GM03348 (cell line): ENCODE measurements at regions not wholly inside any gene's neighbourhood (a gene's known extent, or its start where the extent isn't known, plus 50 kb on each side); places are given as distances from the start of the nearest gene placed in this dataset.
A peak's percentile ranks its signal among the peaks of the same experiment; 100 is the strongest.

ENCODE experiments used
- DNase-seq: peaks from one replicate; pipeline ENCODE4 v3.0.0; 2012; ENCODE audit warnings: low spot score

DNA sequence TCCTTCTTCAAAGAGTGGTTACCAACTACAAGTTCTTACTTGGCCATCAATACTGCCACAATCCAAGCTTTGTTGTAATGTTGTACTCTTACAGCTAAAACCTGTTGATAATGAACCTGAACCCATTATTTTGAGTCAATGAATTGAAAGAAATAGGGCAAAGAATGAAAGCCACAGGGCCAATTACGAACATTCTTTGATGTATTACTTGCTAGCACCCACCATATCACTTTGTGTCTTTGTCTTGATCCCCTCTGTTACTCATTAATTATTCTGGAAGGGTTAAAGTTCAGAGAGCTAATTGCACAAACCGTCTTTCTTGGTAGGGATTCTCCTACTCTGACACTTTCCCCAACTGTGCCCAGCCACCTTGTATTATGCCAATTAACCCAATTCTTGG is 53.2 kb upstream of the TFEC start:
- no peak for DNase-seq

DNA sequence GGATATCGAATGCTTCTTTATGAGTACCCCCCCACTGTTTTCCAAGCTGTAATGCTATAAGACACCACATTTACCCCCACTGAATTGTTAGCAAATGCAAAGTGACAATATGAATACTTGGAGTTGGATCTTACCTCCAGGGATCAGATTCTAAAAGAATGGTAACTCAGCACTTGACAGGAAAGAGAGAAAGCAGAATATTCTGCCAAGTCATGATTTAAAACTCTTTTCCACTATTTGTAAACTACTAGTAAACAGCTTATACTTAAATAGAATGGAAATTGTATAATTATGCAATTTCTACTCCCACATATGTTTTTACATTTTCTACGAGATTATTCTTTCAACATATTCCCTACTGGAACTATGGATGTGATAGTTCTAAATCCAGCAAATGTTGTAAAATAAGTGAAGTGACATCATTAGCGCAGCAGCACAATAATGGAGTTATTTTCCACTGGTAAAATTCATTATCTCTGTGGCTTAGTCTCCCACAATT is 56.0 kb upstream of the TFEC start:
- DNase-seq: no peak

DNA sequence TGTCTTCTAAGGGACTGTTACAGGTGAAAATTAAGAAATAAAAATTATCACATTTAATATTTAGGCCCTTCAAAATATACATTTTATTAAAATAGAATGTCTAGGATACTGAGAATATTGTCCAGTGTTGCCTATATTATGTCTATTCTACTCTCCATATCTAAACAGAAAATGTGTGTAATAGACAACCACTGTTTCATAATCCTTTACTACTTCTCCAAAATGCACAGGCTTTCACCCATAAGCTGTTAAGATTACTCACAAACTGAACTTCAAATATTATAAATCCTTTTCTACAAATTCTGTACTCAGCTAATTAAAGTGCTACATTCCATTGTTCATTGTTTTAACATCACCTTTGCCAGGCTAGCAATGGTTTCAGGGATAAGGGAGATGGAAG is 56.7 kb upstream of the TFEC start:
- DNase-seq: no peak

DNA sequence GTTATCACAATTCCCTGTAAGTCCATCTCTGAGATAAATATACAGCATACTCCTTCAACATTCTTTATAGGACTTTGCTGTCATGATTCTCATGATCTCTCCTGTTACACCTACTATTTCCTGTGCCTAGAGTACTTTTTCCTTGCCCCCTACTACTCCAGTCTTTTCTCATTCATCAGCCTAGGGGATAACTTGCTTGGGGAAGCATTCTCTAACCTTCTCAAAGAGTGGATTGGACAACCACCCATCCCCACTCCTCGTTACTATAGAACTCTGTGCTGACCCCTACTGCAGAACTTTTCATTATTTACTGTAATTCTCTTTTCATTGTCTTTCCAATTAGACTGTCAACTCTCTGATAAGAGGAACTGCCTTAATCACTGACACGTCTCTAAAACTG is 57.4 kb upstream of the TFEC start:
- no peak for DNase-seq

DNA sequence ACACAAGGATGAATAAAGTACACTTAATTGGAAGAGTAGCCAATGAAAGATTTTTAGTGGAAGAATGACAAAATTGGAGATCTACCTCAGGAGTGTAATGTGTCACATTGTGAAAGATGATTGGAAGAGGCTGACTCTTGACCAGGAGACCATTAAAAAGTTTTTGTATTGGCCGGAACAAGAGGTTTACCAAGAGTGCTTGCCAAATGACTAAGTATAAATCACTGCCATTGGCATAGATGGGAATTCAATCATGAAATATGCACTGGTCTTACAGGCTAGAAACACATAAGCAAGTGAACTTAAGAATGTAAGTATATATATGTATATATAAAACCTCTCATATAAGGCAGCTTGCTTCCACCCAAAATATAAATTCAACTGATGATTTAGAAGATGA is 58.7 kb upstream of the TFEC start:
- no peak for DNase-seq

DNA sequence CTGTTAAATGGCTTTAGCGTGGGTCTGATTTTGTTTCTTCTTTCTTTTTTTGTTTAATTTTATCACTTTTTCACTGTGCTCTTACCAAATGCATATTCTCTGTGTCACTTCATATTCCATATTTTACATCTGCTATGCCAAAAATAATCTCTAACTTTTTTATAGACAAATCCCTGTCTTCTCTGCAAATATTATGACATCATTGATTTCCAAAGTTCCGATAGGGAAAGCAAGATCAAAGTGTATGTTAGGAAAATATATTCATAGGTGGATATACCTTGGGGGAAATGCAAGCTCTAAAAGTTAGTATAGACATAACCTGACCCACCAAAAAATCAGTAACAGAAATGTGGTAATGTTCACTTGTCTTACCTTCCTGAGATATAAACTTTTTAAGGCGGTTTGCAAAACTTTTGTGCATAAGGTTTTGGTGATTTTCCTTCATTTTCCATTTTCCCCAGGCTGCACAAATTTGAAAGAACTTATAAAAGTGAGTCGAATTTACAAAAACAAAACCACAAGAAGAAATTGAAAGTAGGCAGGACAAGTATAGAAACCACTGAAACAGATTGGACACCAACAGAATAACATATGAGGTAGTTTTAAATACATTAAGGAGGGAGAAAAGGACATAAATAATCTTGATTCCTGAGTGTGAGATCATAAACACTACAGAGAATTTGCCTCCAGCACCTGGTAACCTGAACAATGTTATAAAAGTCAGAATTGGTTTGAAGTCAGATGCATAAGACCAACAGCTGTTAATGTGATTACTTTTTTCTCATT is 63.1 kb upstream of the TFEC start:
- DNase-seq: no peak

DNA sequence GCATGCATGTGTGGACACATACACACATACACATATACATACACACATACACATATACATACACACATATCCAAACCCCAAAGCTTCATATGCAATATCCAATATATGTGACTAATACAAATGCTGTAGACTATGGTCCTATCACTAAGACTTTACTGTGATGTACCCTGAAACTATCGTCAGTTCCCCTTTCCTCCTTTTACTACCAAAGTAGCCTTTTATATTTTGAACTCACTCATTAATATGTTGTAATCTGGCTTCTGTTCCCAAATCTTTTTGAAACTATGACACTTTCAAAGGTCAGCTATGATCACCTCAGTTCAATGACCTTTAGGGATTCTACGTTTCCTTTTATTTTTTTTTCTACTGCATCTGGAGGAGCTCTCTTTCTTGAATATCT is 64.8 kb upstream of the TFEC start:
- DNase-seq: no peak

DNA sequence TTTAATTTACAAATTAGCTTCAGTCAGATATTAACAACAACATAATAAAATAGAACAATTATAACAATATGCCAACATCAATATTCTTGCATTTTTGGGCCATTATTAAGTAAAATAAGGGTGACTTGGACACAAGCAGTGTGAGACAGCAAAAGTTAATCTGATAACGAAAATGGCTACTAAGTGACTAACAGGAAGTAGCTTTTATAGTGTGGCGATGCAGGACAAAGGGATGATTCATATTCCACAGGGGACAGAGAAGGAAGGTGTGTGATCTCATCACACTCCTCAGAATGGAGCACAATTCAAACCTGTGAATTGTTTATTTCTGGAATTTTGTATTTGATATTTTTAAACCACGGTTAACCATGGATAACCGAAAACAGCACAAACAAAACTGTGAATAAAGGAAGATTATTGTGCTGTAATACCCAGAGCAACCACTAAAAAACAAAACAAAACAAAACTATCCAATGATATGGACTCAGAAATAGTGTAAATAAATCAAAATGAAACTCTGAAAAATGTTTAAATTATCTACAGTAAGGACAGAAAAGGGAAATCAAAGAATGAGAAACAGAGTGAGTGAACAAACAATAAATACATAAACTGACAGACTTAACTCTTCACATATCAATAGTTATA is 66.9 kb upstream of the TFEC start:
- DNase-seq: peak; percentile 54

DNA sequence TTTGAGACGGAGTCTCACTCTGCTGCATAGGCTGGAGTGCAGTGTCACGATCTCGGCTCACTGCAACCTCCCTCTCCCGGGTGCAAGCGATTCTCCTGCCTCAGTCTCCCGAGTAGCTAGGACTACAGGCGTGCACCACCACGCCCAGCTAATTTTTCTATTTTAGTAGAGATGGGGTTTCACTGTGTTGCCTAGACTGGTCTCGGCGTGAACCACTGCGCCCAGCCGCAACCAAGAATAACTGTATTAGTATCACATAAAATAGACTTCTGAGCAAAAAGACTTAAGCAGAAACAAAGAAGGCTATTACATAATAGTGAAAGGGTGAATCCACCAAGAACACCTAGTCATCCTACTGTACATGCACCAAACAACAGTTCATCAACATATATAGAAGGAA is 67.6 kb upstream of the TFEC start:
- no peak for DNase-seq

DNA sequence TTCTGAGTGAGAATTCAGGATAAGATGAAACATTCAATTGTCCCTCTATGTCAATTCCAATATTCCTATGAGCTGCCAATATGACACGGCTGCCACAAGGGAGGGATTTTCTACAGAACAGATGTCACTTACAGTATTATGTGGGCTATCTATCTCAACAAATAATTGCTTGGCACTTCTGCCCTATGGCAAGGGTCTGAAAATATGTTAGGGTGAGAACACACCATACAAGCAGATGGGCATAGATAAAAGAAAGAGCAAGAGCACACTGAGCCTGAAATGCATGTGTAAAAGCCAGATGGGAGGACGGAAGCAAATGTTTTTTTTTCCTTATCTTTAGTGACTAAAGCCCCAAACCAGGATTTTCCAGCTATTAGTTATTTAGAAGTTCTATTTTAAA is 70.1 kb upstream of the TFEC start:
- DNase-seq: no peak

DNA sequence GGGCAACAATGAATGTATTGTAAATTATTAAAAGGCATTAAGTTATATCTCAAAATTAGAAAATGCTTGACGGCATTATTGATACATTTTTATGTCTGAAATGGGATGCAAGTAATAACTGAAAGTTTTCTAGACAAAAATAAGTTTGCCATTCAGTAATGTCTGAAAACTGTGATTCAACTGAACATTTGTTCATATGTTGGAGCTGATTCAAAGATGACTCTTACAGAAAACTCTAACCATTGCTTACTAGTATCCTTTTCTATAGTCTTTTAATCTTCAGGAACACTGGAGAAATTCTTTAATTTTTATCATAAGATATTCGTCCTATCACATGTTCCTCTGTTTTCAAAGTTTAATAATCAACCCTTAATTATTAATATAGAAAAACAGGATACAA is 71.1 kb upstream of the TFEC start:
- DNase-seq: peak; percentile 27

DNA sequence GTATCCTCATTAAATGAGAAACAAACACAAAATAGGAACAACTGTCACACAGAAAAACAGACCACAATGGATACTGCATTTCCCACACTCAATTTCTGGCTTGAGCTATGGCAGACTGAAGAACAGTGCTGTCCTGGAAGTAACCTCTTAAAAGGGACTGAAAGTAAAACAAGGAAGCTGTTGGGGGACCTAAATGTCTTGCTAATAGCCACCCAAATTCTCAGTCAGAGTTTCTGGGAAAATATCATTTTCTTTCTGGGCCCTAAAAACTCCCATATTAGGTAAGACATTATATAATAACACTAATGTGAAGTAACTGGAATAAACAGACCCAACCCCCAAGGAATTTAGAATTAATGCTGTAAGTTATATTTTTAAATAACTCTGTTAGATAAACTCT is 80.9 kb upstream of the TFEC start:
- DNase-seq: no peak

DNA sequence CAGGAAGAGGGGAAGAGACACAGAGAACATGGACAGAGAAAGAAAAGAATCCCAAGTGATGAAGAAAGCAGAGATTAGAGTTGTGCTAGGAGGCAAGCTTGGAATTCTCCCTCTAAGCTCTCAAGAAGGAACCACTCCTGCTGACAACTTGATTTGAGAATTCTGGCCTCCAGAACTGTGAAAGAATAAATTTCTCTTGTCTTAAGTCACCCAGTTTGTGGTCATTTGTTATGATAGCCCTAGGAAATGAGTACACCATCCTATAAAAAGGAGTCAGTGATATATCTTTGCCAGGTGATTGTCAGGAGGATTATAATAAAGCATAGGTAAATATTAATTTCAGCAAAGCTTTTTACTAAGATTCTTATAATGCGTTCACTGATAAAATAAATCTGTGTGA is 82.7 kb upstream of the TFEC start:
- no peak for DNase-seq

DNA sequence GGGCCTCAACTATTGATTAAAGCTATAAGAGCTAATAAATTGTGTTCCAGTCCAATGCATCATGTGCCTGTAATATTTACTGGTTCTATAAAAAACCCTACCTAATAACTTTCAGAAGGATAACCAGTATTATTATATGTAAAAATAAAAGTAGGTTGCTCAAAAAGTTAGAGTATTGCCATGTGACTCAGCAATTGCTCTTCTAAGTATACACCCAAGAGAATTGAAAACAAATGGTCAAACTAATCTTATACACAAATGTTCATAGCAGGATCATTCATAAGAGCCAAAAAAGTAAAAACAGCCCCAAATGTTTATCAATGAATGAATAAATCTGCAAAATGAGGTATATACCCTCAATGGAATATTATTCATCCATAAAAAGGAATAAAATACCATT is 89.5 kb upstream of the TES start:
- DNase-seq: no peak

DNA sequence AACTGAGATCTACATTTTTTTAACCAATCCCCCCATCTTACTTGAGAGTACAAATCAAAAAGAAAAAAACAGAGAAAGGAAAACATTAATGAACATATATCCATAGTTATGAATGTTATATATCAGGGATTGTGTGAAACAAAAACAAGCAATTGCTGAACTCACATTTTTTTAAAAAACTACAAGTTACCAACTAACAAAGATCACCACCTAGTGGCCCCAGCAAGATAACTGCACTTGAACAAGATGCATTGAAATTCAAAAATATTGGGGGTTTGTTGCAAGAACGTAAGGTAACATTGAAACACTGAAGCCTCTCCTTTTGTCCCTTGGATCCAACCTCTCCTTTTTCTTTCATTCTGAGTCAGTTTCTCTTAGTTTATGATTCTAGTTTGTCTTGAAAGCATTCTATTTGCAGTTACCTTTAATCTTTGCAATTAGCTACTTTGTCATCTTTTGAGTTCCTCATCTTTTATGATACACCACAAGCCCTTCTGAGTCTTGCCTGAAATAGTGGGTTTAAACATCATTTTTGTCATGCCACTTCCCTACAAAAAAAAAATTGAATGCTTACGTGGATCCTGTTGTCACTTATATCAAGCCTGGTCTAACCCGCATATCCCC is 87.3 kb upstream of the TES start:
- DNase-seq: peak; percentile 44

DNA sequence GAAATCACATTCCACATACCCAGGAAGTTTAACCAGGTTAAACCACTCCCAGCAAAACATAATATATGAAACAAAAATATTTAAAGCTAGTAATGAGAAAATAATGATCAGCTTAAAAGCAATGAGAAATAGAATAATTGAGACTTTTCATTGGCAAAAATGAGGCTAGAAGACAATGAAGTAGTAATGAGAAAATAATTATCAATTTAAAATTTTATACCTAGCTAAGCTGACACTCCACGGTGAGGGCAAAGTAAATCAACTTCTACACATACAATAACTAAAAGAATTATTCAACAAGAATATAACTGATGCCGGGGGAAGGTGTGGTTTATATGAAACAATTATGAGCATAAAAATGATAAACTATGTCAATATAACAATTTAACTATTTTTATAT is 82.2 kb upstream of the TES start:
- DNase-seq: no peak

DNA sequence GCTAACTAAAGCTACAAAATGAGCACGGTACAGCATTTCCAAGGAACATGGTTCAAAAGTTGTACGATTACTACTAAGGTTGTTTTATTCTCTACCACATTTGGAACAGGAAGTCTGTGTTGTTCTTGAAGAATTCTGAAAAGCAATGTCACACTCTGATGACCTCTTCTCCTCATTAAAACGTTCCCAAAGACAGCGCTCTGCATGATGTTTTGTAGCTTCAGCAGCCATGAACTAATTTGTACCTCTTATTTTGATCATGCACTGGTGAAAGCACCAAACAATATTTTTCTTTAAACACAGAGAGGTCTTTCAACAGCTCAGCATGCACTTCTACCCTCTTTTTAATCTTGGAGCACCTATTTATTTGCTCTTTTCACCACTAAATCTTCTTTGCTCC is 75.0 kb upstream of the TES start:
- DNase-seq: no peak

DNA sequence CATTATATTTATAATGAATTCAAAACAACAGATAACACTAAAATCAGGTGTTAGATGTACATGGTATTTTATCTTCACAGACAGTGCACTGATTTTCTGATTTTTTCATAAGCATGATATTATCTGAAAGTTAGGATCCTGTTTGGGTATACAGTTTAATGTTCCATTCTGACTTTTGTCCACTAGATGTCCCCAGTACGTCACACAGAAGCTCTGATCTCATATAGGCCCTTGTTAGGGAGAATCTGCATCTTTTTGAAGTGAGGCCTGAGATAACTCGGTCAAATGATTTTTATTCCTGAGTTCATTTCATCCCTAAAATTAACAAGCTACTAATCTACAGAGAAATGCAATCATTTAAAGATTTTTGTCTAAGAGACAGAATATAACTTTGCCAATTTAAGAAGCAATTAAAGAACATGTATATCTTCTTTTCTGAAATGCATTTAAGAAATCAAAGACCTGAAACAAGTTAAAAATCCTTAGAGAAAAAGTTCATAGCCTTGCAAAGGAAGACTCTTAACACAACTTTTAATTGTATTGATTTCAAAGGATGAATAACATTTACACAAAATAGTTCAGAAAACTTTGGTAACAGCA is 72.0 kb upstream of the TES start:
- peak; percentile 73 for DNase-seq

DNA sequence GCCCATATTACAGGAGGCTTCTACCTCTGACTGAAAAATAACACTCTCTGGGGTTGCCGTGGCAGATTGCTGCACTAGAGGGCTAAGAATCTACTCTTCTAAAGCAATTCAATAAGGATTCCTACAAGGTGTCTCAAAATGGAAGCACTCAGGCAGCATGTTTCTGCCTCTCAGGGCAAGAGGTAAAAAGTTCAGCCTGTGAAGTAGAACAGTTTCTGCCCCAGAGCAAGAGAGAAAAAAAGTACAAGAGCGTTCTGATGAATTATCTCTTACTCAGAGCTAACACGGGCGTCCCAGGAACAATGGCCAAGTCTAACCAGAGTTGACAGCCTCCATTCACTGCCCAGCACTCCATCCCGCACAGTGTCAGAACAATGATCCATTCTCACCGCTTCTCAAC is 71.3 kb upstream of the TES start:
- no peak for DNase-seq

DNA sequence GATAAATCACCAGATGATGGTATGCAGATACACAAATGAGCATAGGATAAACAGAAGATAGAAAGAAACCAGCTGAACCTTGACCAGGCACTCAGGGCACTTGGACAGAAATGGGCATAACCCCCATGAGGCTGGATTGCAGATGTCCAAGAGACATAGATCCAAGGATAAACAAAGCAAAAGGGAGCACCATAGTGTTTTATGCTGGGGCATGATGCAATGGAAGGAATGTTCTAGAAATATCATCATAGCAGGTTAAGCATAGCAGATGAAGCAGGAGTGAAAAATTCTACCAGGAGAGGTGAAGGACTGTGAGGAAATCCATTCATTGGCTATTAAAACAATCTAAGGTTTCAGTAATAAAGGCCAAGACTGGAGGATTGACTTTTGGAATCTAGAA is 70.5 kb upstream of the TES start:
- DNase-seq: no peak

DNA sequence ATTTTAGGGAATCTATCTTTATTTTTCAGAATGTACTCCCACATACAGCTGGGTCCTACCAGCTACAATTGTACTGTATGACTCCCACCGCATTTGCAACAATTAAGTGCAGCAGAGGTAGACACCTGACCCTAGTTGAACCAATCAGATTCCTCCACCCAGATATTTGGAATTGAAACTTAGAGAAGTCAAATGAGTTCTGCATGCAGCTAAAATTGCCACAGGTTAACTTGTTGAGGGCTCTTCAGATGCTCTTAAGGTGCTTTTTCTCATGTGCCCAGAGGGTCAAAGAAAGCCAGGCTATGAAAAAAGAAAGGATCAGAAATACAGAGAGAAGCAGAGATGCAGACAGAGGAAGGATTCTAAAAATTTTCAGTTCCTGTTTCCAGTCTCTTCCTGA is 68.0 kb upstream of the TES start:
- no peak for DNase-seq

DNA sequence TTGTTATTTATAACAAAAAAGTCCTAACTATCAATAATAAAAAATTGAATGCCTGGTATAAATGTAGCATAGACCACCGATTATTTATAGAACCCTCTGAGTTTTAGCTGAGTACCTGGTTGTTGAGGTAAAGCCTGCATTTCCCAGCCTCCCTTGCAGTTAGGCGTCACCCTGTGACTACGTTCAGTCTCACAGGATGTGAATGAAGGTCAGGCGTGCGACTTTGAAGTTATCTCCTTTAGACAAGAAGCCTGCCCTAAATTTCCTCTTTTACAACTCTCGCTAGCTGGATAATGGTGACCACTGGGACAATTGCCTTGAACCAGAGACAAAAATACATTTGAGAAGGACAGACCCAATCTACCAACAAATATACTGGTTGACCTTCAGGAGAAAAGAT is 67.5 kb upstream of the TES start:
- no peak for DNase-seq

DNA sequence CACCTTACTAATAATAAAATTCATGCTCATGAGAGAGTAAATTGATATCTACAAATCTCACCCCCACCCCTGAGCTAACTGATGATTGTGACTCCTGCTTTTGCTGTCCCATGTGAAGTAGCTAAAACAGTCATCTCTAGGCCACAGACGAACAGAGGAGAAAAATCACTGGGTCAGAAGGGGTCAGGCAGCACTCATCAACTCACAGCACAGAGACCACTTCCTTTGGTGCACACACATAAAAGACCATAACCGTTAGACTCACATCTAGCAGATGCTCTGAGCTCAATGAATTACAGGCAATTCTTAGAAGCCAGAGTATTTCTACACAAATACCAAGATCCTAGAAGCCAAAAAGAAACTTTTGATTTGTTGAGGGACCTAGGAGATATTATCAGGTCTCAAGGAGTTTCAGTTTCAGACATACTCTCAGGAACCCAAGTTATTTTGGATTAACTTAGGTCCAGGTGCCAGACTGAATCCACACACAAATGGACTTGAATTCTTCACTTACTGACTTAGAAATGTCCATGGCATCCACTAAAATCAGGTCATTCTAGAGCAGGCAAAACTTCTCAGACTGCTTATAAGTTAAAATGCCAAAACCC is 65.0 kb upstream of the TES start:
- no peak for DNase-seq
